ENCODE measurements at regions not wholly inside any gene's neighbourhood (a gene's known extent, or its start where the extent isn't known, plus 50 kb on each side); places are given as distances from the start of the nearest gene placed in this dataset.
"Not testable (repeated sequence)": the region's sequence is repeated elsewhere in the genome, so short reads cannot be mapped to it uniquely, and the experiment has no call there.

DNA sequence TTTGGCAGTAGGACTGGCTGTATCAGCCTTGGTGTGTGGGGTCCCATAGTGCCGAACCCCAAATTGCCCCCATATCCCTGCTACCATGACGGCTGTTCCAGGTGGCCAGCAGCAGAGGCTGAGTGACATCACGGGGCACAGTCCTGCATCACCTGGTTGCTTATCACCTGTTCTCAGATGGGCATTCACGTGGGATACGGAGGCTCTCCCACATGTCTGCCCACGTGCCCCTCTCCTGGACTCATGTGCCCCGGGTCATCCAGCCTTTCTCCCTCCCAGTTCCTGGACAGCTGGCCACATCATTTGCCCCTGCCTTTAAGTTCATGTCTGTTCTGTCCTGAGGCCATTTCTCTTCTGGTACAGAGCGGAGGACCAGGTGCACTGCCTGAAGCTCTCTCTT, 431.0 kb upstream of the B3GAT1 start:
- H3K27me3 Mint-ChIP-seq (ENCODE audit: low read depth) = peaks cover 35% of the 10 kb centered on the region
- no peaks in the 10 kb centered on the region for H3K36me3 Mint-ChIP-seq (ENCODE audit: low read depth)
- H3K4me1 Mint-ChIP-seq = no peaks in the 10 kb centered on the region
- H3K9me3 Mint-ChIP-seq = no peaks in the 10 kb centered on the region
- TF ChIP-seq, protein P1, sequence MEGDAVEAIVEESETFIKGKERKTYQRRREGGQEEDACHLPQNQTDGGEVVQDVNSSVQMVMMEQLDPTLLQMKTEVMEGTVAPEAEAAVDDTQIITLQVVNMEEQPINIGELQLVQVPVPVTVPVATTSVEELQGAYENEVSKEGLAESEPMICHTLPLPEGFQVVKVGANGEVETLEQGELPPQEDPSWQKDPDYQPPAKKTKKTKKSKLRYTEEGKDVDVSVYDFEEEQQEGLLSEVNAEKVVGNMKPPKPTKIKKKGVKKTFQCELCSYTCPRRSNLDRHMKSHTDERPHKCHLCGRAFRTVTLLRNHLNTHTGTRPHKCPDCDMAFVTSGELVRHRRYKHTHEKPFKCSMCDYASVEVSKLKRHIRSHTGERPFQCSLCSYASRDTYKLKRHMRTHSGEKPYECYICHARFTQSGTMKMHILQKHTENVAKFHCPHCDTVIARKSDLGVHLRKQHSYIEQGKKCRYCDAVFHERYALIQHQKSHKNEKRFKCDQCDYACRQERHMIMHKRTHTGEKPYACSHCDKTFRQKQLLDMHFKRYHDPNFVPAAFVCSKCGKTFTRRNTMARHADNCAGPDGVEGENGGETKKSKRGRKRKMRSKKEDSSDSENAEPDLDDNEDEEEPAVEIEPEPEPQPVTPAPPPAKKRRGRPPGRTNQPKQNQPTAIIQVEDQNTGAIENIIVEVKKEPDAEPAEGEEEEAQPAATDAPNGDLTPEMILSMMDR (IDR thresholded peaks at IDR 0.05; ENCODE audit: unreplicated experiment in 3 of 3) = no peak
- no peak overlapping the region for H3K27ac Mint-ChIP-seq
- H3K4me3 Mint-ChIP-seq = no peak overlapping the region

DNA sequence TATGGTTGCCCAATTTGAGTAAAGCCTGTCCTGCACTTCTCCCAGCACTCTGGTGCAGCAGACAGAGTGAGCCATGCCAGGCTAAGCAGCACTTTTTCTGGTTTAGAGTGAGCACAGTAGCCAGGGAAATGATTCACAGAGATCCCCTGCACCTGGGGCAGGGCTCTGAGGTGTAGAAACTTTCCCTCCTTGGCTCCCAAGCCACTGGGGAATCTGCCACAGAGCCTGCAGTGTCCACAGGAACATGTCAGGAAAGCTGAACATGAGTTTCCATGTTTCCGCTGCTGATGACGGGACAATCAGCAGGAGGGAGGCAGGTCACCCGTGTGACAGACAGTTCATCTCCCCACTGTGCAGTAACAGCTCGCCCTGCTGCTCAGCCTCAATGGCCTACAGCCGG, 429.9 kb upstream of the B3GAT1 start:
- H3K4me1 Mint-ChIP-seq = no peaks in the 10 kb centered on the region
- no peak overlapping the region for H3K4me3 Mint-ChIP-seq
- H3K9me3 Mint-ChIP-seq = no peaks in the 10 kb centered on the region
- peaks cover 32% of the 10 kb centered on the region for H3K27me3 Mint-ChIP-seq (ENCODE audit: low read depth)
- no peak overlapping the region for H3K27ac Mint-ChIP-seq
- H3K36me3 Mint-ChIP-seq (ENCODE audit: low read depth) = no peaks in the 10 kb centered on the region
- TF ChIP-seq, protein P1 (IDR thresholded peaks at IDR 0.05; ENCODE audit: unreplicated experiment in 3 of 3) = no peak

DNA sequence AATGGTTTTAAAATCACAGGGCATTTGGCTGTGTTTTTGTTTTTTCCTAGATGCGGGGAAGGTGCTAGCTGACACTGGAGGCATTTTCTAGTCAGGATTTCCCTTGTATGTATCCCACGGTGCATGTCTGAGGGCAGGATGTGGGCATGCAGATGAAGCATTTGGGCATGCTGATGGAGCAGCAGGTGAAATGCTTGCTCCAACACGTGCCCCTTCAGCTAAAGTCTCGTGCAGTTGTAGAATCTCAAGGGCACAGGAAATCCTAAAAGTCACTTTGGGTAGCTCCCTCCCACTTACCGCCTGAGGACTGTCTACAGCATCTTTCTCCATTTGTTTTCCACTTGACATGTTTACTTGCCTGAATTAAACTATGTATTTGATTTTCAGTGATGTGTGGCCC, 429.4 kb upstream of the B3GAT1 start:
- H3K4me3 Mint-ChIP-seq = no peak overlapping the region
- peaks cover 32% of the 10 kb centered on the region for H3K27me3 Mint-ChIP-seq (ENCODE audit: low read depth)
- no peak overlapping the region for H3K27ac Mint-ChIP-seq
- TF ChIP-seq, protein P1 (IDR thresholded peaks at IDR 0.05; ENCODE audit: unreplicated experiment in 3 of 3) = no peak
- H3K4me1 Mint-ChIP-seq = no peaks in the 10 kb centered on the region
- no peaks in the 10 kb centered on the region for H3K9me3 Mint-ChIP-seq
- no peaks in the 10 kb centered on the region for H3K36me3 Mint-ChIP-seq (ENCODE audit: low read depth)

DNA sequence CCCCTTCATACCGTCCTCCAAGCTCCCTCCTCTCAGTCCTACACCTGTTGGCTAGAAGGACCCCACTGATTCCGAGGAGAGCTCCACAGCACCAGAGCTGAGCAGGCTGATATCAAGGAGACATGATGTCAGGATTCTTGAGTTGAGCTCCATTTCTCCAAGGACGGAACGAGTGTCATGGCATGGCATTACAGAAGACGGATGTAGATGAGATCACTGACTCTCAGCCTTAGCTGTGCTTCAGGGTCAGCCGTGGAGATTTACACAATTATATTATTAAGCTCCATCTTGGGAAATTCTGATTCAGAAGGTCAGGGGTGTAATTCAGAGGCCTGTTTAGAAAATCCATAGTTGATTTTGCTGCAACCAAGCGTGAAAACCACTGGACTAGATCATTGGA, 428.9 kb upstream of the B3GAT1 start:
- TF ChIP-seq, protein P1 (IDR thresholded peaks at IDR 0.05; ENCODE audit: unreplicated experiment in 3 of 3) = no peak
- Mint-ChIP-seq H3K4me1 (no peaks in the 10 kb centered on the region), H3K36me3 (ENCODE audit: low read depth) (no peaks in the 10 kb centered on the region), H3K9me3 (no peaks in the 10 kb centered on the region), H3K4me3 (no peak overlapping the region), H3K27me3 (ENCODE audit: low read depth) (peaks cover 32% of the 10 kb centered on the region), H3K27ac (no peak overlapping the region)

DNA sequence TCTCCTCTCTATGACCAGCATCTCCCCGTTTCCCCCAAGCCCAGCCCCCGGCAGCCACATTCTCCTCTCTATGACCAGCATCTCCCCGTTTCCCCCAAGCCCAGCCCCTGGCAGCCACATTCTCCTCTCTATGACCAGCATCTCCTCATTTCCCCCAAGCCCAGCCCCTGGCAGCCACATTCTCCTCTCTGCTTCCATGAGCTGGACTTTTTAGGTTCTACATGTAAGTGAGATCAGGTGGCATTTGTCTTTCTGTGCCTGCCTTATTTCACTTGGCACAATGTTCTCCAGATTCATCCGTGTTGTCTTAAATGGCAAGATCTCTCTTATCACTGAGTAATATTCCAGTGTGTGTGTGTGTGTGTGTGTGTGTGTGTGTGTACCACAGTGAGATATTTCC, 428.1 kb upstream of the B3GAT1 start:
- not testable (repeated sequence) for H3K4me1 Mint-ChIP-seq; H3K27ac Mint-ChIP-seq; H3K36me3 Mint-ChIP-seq (ENCODE audit: low read depth); H3K4me3 Mint-ChIP-seq; H3K9me3 Mint-ChIP-seq
- peaks cover 31% of the 10 kb centered on the region for H3K27me3 Mint-ChIP-seq (ENCODE audit: low read depth)

DNA sequence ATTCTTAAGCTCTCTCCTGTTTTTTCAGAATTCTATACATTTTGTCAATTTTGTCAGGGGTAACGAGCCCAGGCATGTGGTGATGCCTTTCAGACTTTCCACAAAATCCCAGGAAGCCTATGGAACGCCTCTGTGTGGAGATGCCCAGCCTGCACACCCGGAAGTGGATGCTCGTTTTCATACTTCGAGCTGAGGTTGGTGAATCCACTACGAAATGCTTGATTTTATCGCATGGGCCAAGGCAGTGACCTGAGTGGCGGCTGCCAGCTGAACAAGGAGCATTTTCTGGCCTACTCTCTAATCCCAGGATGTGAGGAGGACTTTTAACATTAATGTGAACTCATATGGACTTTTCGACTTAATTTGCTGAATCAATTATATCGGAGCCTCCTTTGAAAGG, 426.7 kb upstream of the B3GAT1 start:
- no peak overlapping the region for H3K27ac Mint-ChIP-seq
- peaks cover 19% of the 10 kb centered on the region for H3K27me3 Mint-ChIP-seq (ENCODE audit: low read depth)
- TF ChIP-seq, protein P1 (IDR thresholded peaks at IDR 0.05; ENCODE audit: unreplicated experiment in 3 of 3) = no peak
- H3K4me3 Mint-ChIP-seq = no peak overlapping the region
- H3K36me3 Mint-ChIP-seq (ENCODE audit: low read depth) = no peaks in the 10 kb centered on the region
- H3K4me1 Mint-ChIP-seq = no peaks in the 10 kb centered on the region
- H3K9me3 Mint-ChIP-seq = peaks cover 2% of the 10 kb centered on the region

DNA sequence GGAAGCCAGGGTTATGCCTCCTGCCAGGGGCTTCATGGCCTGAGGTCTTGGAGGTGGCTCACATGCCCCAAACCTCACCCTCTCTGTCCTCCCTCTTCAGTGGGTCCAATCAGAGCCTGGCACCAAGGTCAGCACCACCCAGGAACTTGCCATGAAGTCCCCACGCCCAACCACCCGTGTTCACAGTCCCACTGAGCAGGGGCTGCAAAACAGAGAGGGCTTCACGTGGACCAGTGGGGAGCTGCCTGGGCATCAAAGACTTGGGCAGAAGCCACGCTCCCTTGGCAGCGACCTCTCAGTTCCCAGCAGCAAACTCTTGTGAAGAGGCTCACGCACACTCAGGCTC, 425.8 kb upstream of the B3GAT1 start:
- Mint-ChIP-seq H3K36me3 (ENCODE audit: low read depth) (no peaks in the 10 kb centered on the region), H3K4me1 (no peaks in the 10 kb centered on the region), H3K9me3 (peaks cover 7% of the 10 kb centered on the region), H3K4me3 (no peak overlapping the region), H3K27ac (no peak overlapping the region), H3K27me3 (ENCODE audit: low read depth) (peaks cover 15% of the 10 kb centered on the region)
- TF ChIP-seq, protein P1 (IDR thresholded peaks at IDR 0.05; ENCODE audit: unreplicated experiment in 3 of 3) = no peak

All from nephron (organoid).